HG02588 (cell line): ENCODE measurements at regions not wholly inside any gene's neighbourhood (a gene's known extent, or its start where the extent isn't known, plus 50 kb on each side); places are given as distances from the start of the nearest gene placed in this dataset.

Experiments used
- ATAC-seq: cut with Tn5 transposase; IDR thresholded peaks from one replicate; pipeline ENCODE4 v1.9.1; 2021; ENCODE audit warnings: mild to moderate bottlenecking, moderate library complexity; ENCODE audit not compliant: unreplicated experiment

DNA sequence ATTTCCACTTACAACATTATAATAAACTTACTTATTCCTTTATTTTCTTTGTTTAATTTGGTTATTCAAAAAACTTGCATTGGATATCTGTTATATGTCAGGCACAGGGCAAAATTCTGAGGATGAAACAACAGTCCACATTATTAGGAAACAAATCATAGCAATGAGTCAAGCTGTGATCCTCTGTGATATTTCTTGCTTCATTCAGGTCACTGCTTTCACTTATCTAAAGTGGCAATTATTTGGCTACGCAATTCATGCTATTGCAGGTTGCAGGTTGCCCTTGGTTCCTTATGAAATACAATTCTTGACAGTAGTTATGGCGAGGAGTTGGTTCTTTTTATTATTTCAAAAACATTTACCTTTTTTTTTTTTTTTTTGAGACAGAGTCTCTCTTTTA is 66.4 kb upstream of the CNTN6 start:
- no peak for ATAC-seq

DNA sequence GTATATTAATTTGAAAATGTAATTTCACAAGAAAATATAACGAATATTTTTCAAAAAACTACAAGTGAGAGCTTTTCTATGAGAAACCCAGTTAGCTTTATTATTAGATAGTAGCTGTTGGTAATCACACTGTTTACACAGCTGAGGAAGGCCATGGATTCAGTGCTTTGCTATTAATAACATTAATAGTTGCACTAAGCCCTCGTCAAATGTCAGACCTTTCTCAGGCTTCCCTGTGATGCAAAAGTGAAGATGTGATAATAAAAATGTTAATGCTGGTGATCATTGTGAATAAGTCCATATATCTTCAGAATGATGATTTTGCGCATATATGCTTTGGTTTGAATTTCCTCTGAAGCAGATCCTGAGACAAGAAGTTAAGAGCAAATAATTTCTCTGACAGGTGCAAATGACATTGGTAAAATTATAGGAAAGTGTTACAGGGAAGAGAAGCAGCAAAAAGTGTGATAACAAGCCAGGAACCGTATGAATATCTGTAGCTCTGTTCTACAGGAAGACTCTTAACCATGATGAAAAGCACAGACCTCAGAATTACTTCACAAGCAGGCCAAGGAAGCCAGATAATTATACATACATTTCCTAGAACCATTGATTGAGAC is 56.5 kb upstream of the CNTN6 start:
- no peak for ATAC-seq

DNA sequence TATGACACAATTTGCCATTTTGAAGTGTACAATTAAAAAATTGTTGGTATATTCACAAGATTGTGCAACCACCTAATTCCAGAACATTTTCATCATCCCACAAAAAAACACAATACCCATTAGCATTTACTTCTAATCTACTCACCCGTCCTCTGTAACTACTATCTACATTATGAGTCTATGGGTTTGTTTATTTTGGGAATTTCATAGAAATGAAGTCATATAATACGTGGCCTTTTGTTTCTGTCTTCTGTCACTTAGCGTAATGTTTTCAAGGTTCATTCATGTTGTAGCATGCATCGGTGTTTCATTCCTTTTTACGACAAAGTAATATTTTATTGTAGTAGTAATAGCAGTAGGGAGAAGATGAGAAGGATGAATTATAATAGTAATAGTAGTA is 55.2 kb upstream of the CNTN6 start:
- ATAC-seq, result no peak
